Spleen (tissue), 11 donors: ENCODE measurements at regions not wholly inside any gene's neighbourhood (a gene's known extent, or its start where the extent isn't known, plus 50 kb on each side); places are given as distances from the start of the nearest gene placed in this dataset.
A peak's percentile ranks its signal among the peaks of the same experiment; 100 is the strongest.
"Not testable (repeated sequence)": the region's sequence is repeated elsewhere in the genome, so short reads cannot be mapped to it uniquely, and the experiment has no call there.

Experiments used
- DNase-seq: peaks from one replicate; pipeline ENCODE4 v3.0.0-alpha.2; 2020
- H3K27ac ChIP-seq, 8 donors: fragments of 200-600 bp; sonication (generic) in 7 of 8; 1 replicate in 4 of 8; 2 replicates in 4 of 8; pipeline versions ENCODE4 v1.5.0 to v1.8.0; 2016 to 2021; ENCODE audit warnings: inconsistent platforms in 4 of 8, mild to moderate bottlenecking in 4 of 8, moderate library complexity in 1 of 8
- H3K27me3 ChIP-seq, 7 donors: fragments of 200-600 bp; sonication (generic) in 6 of 7; replicated peaks in 1 of 7; 1 replicate in 4 of 7; 2 replicates in 3 of 7; pipeline versions ENCODE4 v1.5.0 to v1.8.0; 2016 to 2021; ENCODE audit warnings: inconsistent platforms in 3 of 7, mild to moderate bottlenecking in 1 of 7
- H3K36me3 ChIP-seq, 6 donors: fragments of 200-600 bp; sonication (generic) in 5 of 6; 1 replicate in 4 of 6; 2 replicates in 2 of 6; pipeline versions ENCODE4 v1.5.0 to v1.8.0; 2016 to 2021; ENCODE audit warnings: inconsistent platforms in 2 of 6
- H3K4me1 ChIP-seq, 6 donors: fragments of 200-600 bp; sonication (generic) in 5 of 6; 1 replicate in 3 of 6; 2 replicates in 3 of 6; pipeline versions ENCODE4 v1.5.0 to v1.8.0; 2016 to 2021; ENCODE audit warnings: inconsistent platforms in 3 of 6
- H3K4me3 ChIP-seq, 8 donors: fragments of 200-600 bp; sonication (generic) in 7 of 8; 1 replicate in 4 of 8; 2 replicates in 4 of 8; pipeline versions ENCODE4 v1.5.0 to v1.8.0; 2016 to 2021; ENCODE audit warnings: inconsistent platforms in 4 of 8, mild to moderate bottlenecking in 4 of 8, moderate library complexity in 2 of 8
- H3K9me3 ChIP-seq, 8 donors: fragments of 200-600 bp; sonication (generic) in 7 of 8; 1 replicate in 4 of 8; 2 replicates in 4 of 8; pipeline versions ENCODE4 v1.5.0 to v1.8.0; 2016 to 2021; ENCODE audit warnings: inconsistent platforms in 4 of 8
- WGBS, 5 donors: extraction: QIAGEN DNeasy Blood & Tissue Kit in 3 of 5; methylation state at CpG; one replicate each; pipeline versions ENCODE4 v1.1.5 to v1.1.7; 2013 to 2018; 5-methylcytosine and 5-hydroxymethylcytosine counted together
- intact Hi-C: fragments of 100-400 bp; cut with DNase I; formaldehyde crosslinking; loops from one replicate; pipeline ENCODE4 v1.15.0; 2023; ENCODE audit warnings: low total_unique reads
- TF ChIP-seq, protein P1 (sequence below), 11 experiments: fragments of 200-600 bp in 7 of 11; fragments of 450-650 bp in 4 of 11; sonication (generic) in 4 of 11; IDR thresholded peaks in 8 of 11; conservative IDR thresholded peaks in 3 of 11; 1 replicate in 7 of 11; 2 replicates in 4 of 11; pipeline versions ENCODE4 v1.4.0 to v1.8.0; 2016 to 2021; ENCODE audit warnings: antibody characterized with exemption in 11 of 11, inconsistent platforms in 4 of 11, mild to moderate bottlenecking in 1 of 11
- donor health status: healthy with polysubstance abuse.
- donor health status: DM: no; HTN: no; CAD: no; lungs with moderate emphysema.
- donor health status: DM: no; HTN: no; CAD: no.
- donor health status: Bipolar disorder and iron deficiency.
- donor health status: healthy.
- donor health status: DM: no; HTN: no; CAD: no.
- donor health status: DM: yes; HTN: yes; CAD: no.

DNA sequence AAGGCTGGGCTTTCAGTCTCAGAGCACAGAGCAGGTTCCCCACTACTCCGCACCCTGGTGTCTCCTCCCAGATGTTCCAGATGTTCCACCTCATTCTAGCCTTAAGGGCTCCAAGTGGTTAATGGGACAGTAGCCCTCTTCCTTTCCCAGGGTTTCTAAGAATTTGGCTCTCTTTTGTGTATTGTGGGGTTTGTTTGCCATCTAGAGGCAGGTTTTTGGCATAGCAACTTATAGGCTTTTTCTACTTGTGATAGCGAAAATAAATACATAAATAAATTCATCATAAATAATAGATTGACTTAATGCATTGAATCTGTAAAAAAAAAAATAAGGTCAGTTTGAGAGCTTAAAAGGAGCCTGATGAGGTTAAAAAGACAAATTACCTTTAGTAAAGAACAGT, 86.1 kb upstream of the XKR3 start:
- H3K4me1 ChIP-seq, DNase-seq, H3K9me3 ChIP-seq, H3K36me3 ChIP-seq, intact Hi-C loops, H3K4me3 ChIP-seq, H3K27ac ChIP-seq: not testable (repeated sequence)
- peaks cover 0 to 29% (median 0%) of the 10 kb centered on the region in 7 donors for H3K27me3 ChIP-seq
- WGBS, 5 donors, result 22 to 36% (median 29%) methylated on average over 2 of the region's 2 CpGs
- TF ChIP-seq, protein P1, sequence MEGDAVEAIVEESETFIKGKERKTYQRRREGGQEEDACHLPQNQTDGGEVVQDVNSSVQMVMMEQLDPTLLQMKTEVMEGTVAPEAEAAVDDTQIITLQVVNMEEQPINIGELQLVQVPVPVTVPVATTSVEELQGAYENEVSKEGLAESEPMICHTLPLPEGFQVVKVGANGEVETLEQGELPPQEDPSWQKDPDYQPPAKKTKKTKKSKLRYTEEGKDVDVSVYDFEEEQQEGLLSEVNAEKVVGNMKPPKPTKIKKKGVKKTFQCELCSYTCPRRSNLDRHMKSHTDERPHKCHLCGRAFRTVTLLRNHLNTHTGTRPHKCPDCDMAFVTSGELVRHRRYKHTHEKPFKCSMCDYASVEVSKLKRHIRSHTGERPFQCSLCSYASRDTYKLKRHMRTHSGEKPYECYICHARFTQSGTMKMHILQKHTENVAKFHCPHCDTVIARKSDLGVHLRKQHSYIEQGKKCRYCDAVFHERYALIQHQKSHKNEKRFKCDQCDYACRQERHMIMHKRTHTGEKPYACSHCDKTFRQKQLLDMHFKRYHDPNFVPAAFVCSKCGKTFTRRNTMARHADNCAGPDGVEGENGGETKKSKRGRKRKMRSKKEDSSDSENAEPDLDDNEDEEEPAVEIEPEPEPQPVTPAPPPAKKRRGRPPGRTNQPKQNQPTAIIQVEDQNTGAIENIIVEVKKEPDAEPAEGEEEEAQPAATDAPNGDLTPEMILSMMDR (IDR thresholded peaks at IDR 0.05 in 8 of 11, conservative IDR thresholded peaks at IDR 0.05 in 3 of 11), result peak in 4 of 11 experiments; percentile 11 to 25 (median 21)

DNA sequence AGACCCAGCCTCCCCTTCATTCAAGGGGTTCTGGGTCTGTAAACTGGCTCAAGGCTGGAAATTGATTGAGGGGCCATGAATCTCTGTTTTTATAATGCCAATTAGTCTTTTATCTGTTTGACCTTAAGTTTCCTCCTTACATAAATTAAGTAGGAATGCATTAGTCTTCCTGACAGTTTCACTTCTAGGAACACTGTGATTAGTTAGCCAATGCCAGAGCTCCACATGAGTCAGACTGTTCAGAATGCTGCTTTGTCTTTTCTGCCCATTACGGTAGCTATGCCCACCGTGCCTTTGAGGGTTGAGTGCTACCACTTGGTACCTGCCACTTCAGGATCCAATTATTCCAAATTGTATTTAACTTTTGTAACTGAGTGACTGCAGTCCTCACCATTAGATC, 76.8 kb upstream of the XKR3 start:
- H3K36me3 ChIP-seq, H3K4me1 ChIP-seq, DNase-seq, intact Hi-C loops, H3K4me3 ChIP-seq, H3K9me3 ChIP-seq, H3K27me3 ChIP-seq, H3K27ac ChIP-seq: not testable (repeated sequence)
- WGBS, 5 donors, result 67 to 93% (median 70%) methylated on average over 2 of the region's 2 CpGs

DNA sequence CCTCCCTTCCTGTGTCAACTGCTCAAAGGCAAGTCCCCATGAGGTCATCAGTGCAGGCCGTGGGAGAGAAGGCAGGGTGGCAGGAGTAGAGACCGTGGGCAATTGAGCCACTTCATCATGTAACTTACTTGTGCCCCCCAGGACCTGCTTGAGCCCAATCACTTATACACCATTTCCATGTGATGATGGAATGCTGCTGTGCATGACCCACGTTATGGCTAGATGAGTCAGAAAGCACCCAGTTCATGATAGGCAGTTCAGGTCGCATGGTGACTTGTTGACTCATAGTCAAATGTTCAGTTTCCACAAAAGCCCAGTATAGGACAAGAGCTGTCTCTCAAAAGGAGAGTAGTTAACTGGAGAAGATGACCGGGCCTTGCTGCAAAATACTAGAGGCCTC, 76.4 kb upstream of the XKR3 start:
- DNase-seq, H3K27me3 ChIP-seq, intact Hi-C loops, H3K36me3 ChIP-seq, H3K4me3 ChIP-seq, H3K4me1 ChIP-seq, H3K27ac ChIP-seq, H3K9me3 ChIP-seq: not testable (repeated sequence)
- WGBS, 5 donors, result 72 to 78% (median 73%) methylated on average over 4 of the region's 5 CpGs

DNA sequence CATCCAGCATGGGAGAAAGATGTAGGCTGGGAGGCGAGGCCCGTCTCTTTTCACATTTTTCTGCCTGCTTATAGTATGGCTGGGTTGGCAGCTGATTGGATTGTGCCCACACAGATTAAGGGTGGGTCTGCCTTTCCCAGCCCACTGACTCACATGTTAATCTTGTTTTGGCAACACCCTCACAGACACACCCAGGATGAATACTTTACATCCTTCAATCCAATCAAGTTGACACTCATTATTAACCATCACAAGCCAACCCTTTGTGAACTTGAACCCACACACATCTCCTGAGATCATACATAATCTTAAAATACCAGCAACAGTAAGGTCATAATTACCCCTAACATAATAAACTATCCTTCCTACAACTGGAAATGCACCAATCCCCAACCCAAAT, 74.1 kb upstream of the XKR3 start:
- H3K36me3 ChIP-seq, H3K4me3 ChIP-seq, H3K27ac ChIP-seq, H3K9me3 ChIP-seq, intact Hi-C loops, H3K27me3 ChIP-seq, H3K4me1 ChIP-seq, DNase-seq: not testable (repeated sequence)
- WGBS, 5 donors, result 91 to 100% (median 94%) methylated on average over 1 to 2 of the region's 2 CpGs; no CpG with 5 or more reads in 2 of the 5 donors

DNA sequence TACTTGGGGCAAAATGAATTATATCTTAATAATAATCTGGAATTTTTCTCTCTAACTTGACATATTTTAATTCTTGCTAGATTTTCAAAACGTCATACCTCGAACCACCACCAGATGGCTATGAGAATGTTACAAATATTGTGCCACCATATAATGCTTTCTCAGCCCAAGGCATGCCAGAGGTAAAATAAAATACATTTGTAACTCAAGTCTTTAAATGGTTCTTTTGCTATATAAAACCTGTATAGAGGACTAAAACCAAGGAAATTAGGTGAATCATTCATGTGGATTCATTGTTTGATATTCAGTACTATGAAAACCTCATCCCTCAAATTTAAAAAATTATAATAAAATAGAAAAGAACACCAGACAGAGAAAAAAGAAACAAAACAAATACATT, 72.2 kb upstream of the XKR3 start:
- H3K4me1 ChIP-seq, DNase-seq, H3K9me3 ChIP-seq, H3K36me3 ChIP-seq, H3K4me3 ChIP-seq, H3K27me3 ChIP-seq, intact Hi-C loops, H3K27ac ChIP-seq: not testable (repeated sequence)
- TF ChIP-seq, protein P1 (IDR thresholded peaks at IDR 0.05 in 8 of 11, conservative IDR thresholded peaks at IDR 0.05 in 3 of 11), result peak in 2 of 11 experiments; percentile 13 to 14
- WGBS, 5 donors, result 0 to 3% (median 0%) methylated on average over 1 to 2 of the region's 2 CpGs

DNA sequence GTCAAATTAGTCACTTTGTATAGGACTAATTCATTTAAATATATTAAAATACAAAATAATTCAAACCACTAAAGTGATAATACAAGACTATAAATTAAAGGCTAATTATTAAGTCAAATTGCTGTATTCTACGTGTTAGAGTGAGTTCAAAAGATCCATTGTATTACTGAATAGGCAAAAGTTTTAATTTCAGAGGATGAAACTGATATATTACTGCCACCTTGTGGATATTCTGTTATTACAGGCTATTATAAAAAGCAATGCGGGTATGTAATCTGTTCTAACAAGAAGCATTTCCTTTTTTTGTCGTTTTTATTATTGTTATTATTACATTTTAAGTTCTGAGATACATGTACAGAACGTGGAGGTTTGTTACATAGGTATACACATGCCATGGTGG, 66.7 kb upstream of the XKR3 start:
- intact Hi-C loops, DNase-seq: not testable (repeated sequence)
- 1 to 5% (median 2%) methylated on average over 3 to 4 of the region's 4 CpGs for WGBS, 5 donors

DNA sequence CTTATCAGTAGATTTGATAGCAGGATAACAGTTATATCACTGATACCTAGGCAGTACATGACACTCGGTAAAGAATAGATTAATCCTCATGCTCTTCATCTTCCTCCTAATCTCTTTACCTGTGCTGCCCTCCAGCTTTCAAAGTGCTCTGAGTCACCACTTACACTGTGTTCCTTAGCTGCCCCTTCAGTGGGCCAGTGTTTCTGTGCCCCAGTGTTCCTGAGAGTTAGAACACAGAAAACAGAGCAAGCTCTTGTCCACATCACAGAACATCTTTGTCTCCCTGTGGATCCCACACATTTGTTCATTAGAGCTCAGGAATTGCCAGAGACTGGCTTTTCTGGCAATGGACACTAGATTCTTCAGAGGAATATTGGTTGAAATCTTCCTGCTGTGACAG, 51.1 kb upstream of the XKR3 start:
- H3K27ac ChIP-seq, DNase-seq, intact Hi-C loops, H3K36me3 ChIP-seq, H3K9me3 ChIP-seq, H3K4me3 ChIP-seq, H3K27me3 ChIP-seq, H3K4me1 ChIP-seq: not testable (repeated sequence)
- WGBS, 5 donors, result 76 to 91% (median 82%) methylated on average over 1 of the region's 1 CpG

More for the DNA sequence above, 66.7 kb upstream of the XKR3 start:
- not testable (repeated sequence) for H3K9me3 ChIP-seq, H3K36me3 ChIP-seq, H3K4me3 ChIP-seq, H3K27me3 ChIP-seq, H3K4me1 ChIP-seq, H3K27ac ChIP-seq
- TF ChIP-seq, protein P1 (IDR thresholded peaks at IDR 0.05 in 8 of 11, conservative IDR thresholded peaks at IDR 0.05 in 3 of 11), result peak; percentile 15 to 64 (median 50)
